Activated B cell treated with CpG ODN at 0.5 μM for 24 hours (primary cell): ENCODE measurements at regions not wholly inside any gene's neighbourhood (a gene's known extent, or its start where the extent isn't known, plus 50 kb on each side); places are given as distances from the start of the nearest gene placed in this dataset.

Source experiments
- ATAC-seq: fragments of 200-7000 bp; cut with Tn5 transposase; one replicate; pipeline ENCODE4 v1.10.0; 2021; ENCODE audit warnings: low read depth, mild to moderate bottlenecking, moderate library complexity
- CTCF ChIA-PET: fragments of 350-600 bp; sonication (Branson Sonifier 250); formaldehyde crosslinking; loops from one replicate; lab custom pipeline; 2021; ENCODE audit warnings: antibody characterized with exemption; lab: Charles Lee
- POLR2A ChIA-PET: fragments of 350-600 bp; sonication (Branson Sonifier 250); formaldehyde crosslinking; loops from one replicate; lab custom pipeline; 2021; ENCODE audit warnings: antibody characterized with exemption; lab: Charles Lee
- DNase-seq: peaks from one replicate; pipeline ENCODE4 v3.0.0; 2022
- H3K27ac Mint-ChIP-seq: one replicate; pipeline ENCODE4 v1.8.0; 2020; ENCODE audit warnings: mixed read lengths
- H3K27me3 Mint-ChIP-seq: one replicate; pipeline ENCODE4 v1.8.0; 2021; ENCODE audit warnings: mixed read lengths
- H3K36me3 Mint-ChIP-seq: one replicate; pipeline ENCODE4 v1.8.0; 2021; ENCODE audit warnings: low read depth, mixed read lengths
- H3K4me1 Mint-ChIP-seq: one replicate; pipeline ENCODE4 v1.8.0; 2021; ENCODE audit warnings: mixed read lengths
- H3K4me3 Mint-ChIP-seq: one replicate; pipeline ENCODE4 v1.8.0; 2020; ENCODE audit warnings: mild to moderate bottlenecking, mixed read lengths
- H3K9me3 Mint-ChIP-seq: one replicate; pipeline ENCODE4 v1.8.0; 2020; ENCODE audit warnings: mixed read lengths
- CTCF ChIP-seq: fragments of 200-600 bp; IDR thresholded peaks from one replicate; pipeline ENCODE4 v1.8.0; 2022; ENCODE audit warnings: antibody characterized with exemption, mild to moderate bottlenecking
- intact Hi-C: fragments of 100-400 bp; cut with micrococcal nuclease; formaldehyde crosslinking; loops from one replicate; pipeline ENCODE4 v1.15.1; 2024

GRCh38 chr20:52789716-52790115 lies 182.4 kb upstream of the TSHZ2 start:
- intact Hi-C loops, result no loop called here
- H3K4me3 Mint-ChIP-seq, result no peak overlapping the region

GRCh38 chr20:52787962-52788361 lies 184.2 kb upstream of the TSHZ2 start:
- Mint-ChIP-seq H3K27ac (no peak overlapping the region), H3K27me3 (peaks cover 5% of the 10 kb centered on the region), H3K36me3 (no peaks in the 10 kb centered on the region), H3K4me3 (no peak overlapping the region), H3K4me1 (no peaks in the 10 kb centered on the region), H3K9me3 (no peaks in the 10 kb centered on the region)
- TF ChIP-seq CTCF, result no peak
- DNase-seq, result no peak
- no peak for ATAC-seq
- ChIA-PET POLR2A (no interaction called here), CTCF (no interaction called here)
- intact Hi-C loops, result no loop called here

More at GRCh38 chr20:52789716-52790115, 182.4 kb upstream of the TSHZ2 start:
- DNase-seq (no peak), ATAC-seq (no peak)
- ChIA-PET POLR2A (no interaction called here), CTCF (no interaction called here)
- no peaks in the 10 kb centered on the region for H3K4me1 Mint-ChIP-seq
- no peaks in the 10 kb centered on the region for H3K36me3 Mint-ChIP-seq
- H3K27me3 Mint-ChIP-seq, result peaks cover 7% of the 10 kb centered on the region
- no peaks in the 10 kb centered on the region for H3K9me3 Mint-ChIP-seq
- TF ChIP-seq CTCF, result no peak
- H3K27ac Mint-ChIP-seq, result no peak overlapping the region

GRCh38 chr20:52787216-52787615 lies 184.9 kb upstream of the TSHZ2 start:
- ChIA-PET POLR2A (no interaction called here), CTCF (no interaction called here)
- Mint-ChIP-seq H3K27ac (no peak overlapping the region), H3K27me3 (peaks cover 5% of the 10 kb centered on the region), H3K4me3 (no peak overlapping the region), H3K4me1 (no peaks in the 10 kb centered on the region), H3K9me3 (no peaks in the 10 kb centered on the region), H3K36me3 (no peaks in the 10 kb centered on the region)
- DNase-seq, result no peak
- ATAC-seq, result no peak
- intact Hi-C loops, result no loop called here
- TF ChIP-seq CTCF, result no peak

- POLR2A ChIA-PET, result no interaction called here
- peaks cover 7% of the 10 kb centered on the region for H3K27me3 Mint-ChIP-seq
These were observed 186.5 kb upstream of the TSHZ2 start for GRCh38 chr20:52785679-52786078.

GRCh38 chr20:52783769-52784168 lies 188.4 kb upstream of the TSHZ2 start:
- CTCF ChIA-PET, result no interaction called here
- H3K36me3 Mint-ChIP-seq, result no peaks in the 10 kb centered on the region

More at GRCh38 chr20:52785679-52786078, 186.5 kb upstream of the TSHZ2 start:
- Mint-ChIP-seq H3K9me3 (no peaks in the 10 kb centered on the region), H3K36me3 (no peaks in the 10 kb centered on the region), H3K4me1 (no peaks in the 10 kb centered on the region), H3K27ac (no peak overlapping the region), H3K4me3 (no peak overlapping the region)
- DNase-seq (no peak), ATAC-seq (no peak)
- intact Hi-C loops, result no loop called here
- TF ChIP-seq CTCF, result no peak
- CTCF ChIA-PET, result no interaction called here

More at GRCh38 chr20:52783769-52784168, 188.4 kb upstream of the TSHZ2 start:
- Mint-ChIP-seq H3K4me1 (no peaks in the 10 kb centered on the region), H3K27ac (no peak overlapping the region), H3K9me3 (no peaks in the 10 kb centered on the region), H3K27me3 (peaks cover 7% of the 10 kb centered on the region), H3K4me3 (no peak overlapping the region)
- no peak for DNase-seq
- TF ChIP-seq CTCF, result no peak
- no peak for ATAC-seq
- intact Hi-C loops, result no loop called here
- POLR2A ChIA-PET, result no interaction called here
